Stomach (tissue), 4 donors: ENCODE measurements at regions not wholly inside any gene's neighbourhood (a gene's known extent, or its start where the extent isn't known, plus 50 kb on each side); places are given as distances from the start of the nearest gene placed in this dataset.

Experiments
- EP300 ChIP-seq: sonication (generic); formaldehyde crosslinking; IDR thresholded peaks from one replicate; pipeline ENCODE4 v1.6.1; 2017; ENCODE audit warnings: antibody characterized with exemption
- TF ChIP-seq, protein P1 (sequence below), 7 experiments: fragments of 450-650 bp in 4 of 7; fragments of 200-600 bp in 3 of 7; sonication (generic) in 3 of 7; IDR thresholded peaks; one replicate each; pipeline ENCODE4 v1.5.1; 2016 to 2019; ENCODE audit warnings: antibody characterized with exemption in 7 of 7, control low read depth in 2 of 7, mild to moderate bottlenecking in 1 of 7

GRCh38 chr1:201625851-201626251, 86.9 kb downstream of the NAV1 start:
- TF ChIP-seq, protein P1, sequence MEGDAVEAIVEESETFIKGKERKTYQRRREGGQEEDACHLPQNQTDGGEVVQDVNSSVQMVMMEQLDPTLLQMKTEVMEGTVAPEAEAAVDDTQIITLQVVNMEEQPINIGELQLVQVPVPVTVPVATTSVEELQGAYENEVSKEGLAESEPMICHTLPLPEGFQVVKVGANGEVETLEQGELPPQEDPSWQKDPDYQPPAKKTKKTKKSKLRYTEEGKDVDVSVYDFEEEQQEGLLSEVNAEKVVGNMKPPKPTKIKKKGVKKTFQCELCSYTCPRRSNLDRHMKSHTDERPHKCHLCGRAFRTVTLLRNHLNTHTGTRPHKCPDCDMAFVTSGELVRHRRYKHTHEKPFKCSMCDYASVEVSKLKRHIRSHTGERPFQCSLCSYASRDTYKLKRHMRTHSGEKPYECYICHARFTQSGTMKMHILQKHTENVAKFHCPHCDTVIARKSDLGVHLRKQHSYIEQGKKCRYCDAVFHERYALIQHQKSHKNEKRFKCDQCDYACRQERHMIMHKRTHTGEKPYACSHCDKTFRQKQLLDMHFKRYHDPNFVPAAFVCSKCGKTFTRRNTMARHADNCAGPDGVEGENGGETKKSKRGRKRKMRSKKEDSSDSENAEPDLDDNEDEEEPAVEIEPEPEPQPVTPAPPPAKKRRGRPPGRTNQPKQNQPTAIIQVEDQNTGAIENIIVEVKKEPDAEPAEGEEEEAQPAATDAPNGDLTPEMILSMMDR (IDR thresholded peaks at IDR 0.05) = no peak
- no peak for TF ChIP-seq EP300
